SK-N-SH treated with all-trans-retinoic acid at 6 μM for 48 hours (cell line): ENCODE measurements at regions not wholly inside any gene's neighbourhood (a gene's known extent, or its start where the extent isn't known, plus 50 kb on each side); places are given as distances from the start of the nearest gene placed in this dataset.

Source experiments
- ATAC-seq: fragments of 200-7000 bp; cut with Tn5 transposase; 3 replicates; pipeline ENCODE4 v1.9.1; 2020; ENCODE audit warnings: mild to moderate bottlenecking, moderate library complexity
- ARNTL ChIP-seq: fragments of 450-650 bp; formaldehyde crosslinking; IDR thresholded peaks from 2 replicates; pipeline ENCODE4 v1.5.0; 2020; ENCODE audit warnings: low read depth, mild to moderate bottlenecking, moderate library complexity, borderline replicate concordance
- BACH2 ChIP-seq: fragments of 250-450 bp; sonication (Bioruptor Pico); IDR thresholded peaks from 2 replicates; pipeline ENCODE4 v1.9.0; 2021; ENCODE audit warnings: mild to moderate bottlenecking, borderline replicate concordance
- CREB5 ChIP-seq: fragments of 250-450 bp; sonication (Bioruptor Pico); IDR thresholded peaks from 2 replicates; pipeline ENCODE4 v1.5.1; 2020; ENCODE audit warnings: low read depth, mild to moderate bottlenecking, moderate library complexity
- CSDC2 ChIP-seq: fragments of 250-450 bp; sonication (Bioruptor Pico); IDR thresholded peaks from 2 replicates; pipeline ENCODE4 v1.5.0; 2020; ENCODE audit warnings: mild to moderate bottlenecking, moderate library complexity
- CSRNP3 ChIP-seq: fragments of 250-450 bp; sonication (Bioruptor Pico); IDR thresholded peaks from 2 replicates; pipeline ENCODE4 v1.5.1; 2021; ENCODE audit warnings: mild to moderate bottlenecking, moderate library complexity
- ESRRG ChIP-seq: fragments of 250-450 bp; sonication (Bioruptor Pico); IDR thresholded peaks from 2 replicates; pipeline ENCODE4 v1.6.1; 2021; ENCODE audit warnings: mild to moderate bottlenecking
- ISL1 ChIP-seq: fragments of 250-450 bp; sonication (Bioruptor Pico); IDR thresholded peaks from 2 replicates; pipeline ENCODE4 v2.1.2; 2022; ENCODE audit warnings: mild to moderate bottlenecking, moderate library complexity
- OSR1 ChIP-seq: fragments of 250-450 bp; sonication (Bioruptor Pico); IDR thresholded peaks from 2 replicates; pipeline ENCODE4 v1.8.0; 2022; ENCODE audit warnings: moderate library complexity, mild to moderate bottlenecking, inconsistent platforms
- PATZ1 ChIP-seq: fragments of 250-450 bp; sonication (Bioruptor Pico); IDR thresholded peaks from 2 replicates; pipeline ENCODE4 v1.8.0; 2020; ENCODE audit warnings: mild to moderate bottlenecking, moderate library complexity, borderline replicate concordance
- POU6F1 ChIP-seq: fragments of 250-450 bp; sonication (Bioruptor Pico); IDR thresholded peaks from 2 replicates; pipeline ENCODE4 v1.8.0; 2021; ENCODE audit warnings: low read depth, mild to moderate bottlenecking, moderate library complexity, borderline replicate concordance
- PPARA ChIP-seq: fragments of 250-450 bp; sonication (Bioruptor Pico); IDR thresholded peaks from 2 replicates; pipeline ENCODE4 v1.5.0; 2020; ENCODE audit warnings: mild to moderate bottlenecking, borderline replicate concordance
- RARB ChIP-seq: fragments of 250-450 bp; sonication (Bioruptor Pico); IDR thresholded peaks from 2 replicates; pipeline ENCODE4 v1.8.0; 2021; ENCODE audit warnings: mild to moderate bottlenecking, moderate library complexity
- TCF4 ChIP-seq: fragments of 250-450 bp; sonication (Bioruptor Pico); IDR thresholded peaks from 2 replicates; pipeline ENCODE4 v1.8.0; 2021; ENCODE audit warnings: mild to moderate bottlenecking, moderate library complexity, borderline replicate concordance
- TOX ChIP-seq: fragments of 250-450 bp; sonication (Bioruptor Pico); IDR thresholded peaks from 2 replicates; pipeline ENCODE4 v1.8.0; 2021; ENCODE audit warnings: mild to moderate bottlenecking, moderate library complexity, borderline replicate concordance
- TSHZ2 ChIP-seq: fragments of 250-450 bp; sonication (Bioruptor Pico); IDR thresholded peaks from 2 replicates; pipeline ENCODE4 v1.5.0; 2020; ENCODE audit warnings: mild to moderate bottlenecking, moderate library complexity
- ZC3H10 ChIP-seq: fragments of 250-450 bp; sonication (Bioruptor Pico); IDR thresholded peaks from 2 replicates; pipeline ENCODE4 v1.5.1; 2021; ENCODE audit warnings: mild to moderate bottlenecking, moderate library complexity
- ZFP3 ChIP-seq: fragments of 250-450 bp; sonication (Bioruptor Pico); IDR thresholded peaks from 2 replicates; pipeline ENCODE4 v1.5.0; 2020; ENCODE audit warnings: mild to moderate bottlenecking, moderate library complexity
- ZFP30 ChIP-seq: fragments of 450-650 bp; formaldehyde crosslinking; IDR thresholded peaks from 2 replicates; pipeline ENCODE4 v1.5.0; 2022; ENCODE audit warnings: mild to moderate bottlenecking, moderate library complexity
- ZNF565 ChIP-seq: fragments of 450-650 bp; formaldehyde crosslinking; conservative IDR thresholded peaks from 2 replicates; pipeline ENCODE4 v1.5.0; 2020; ENCODE audit warnings: low read depth, mild to moderate bottlenecking, moderate library complexity
- ZNF70 ChIP-seq: fragments of 450-650 bp; formaldehyde crosslinking; IDR thresholded peaks from 2 replicates; pipeline ENCODE4 v1.5.0; 2020; ENCODE audit warnings: mild to moderate bottlenecking, moderate library complexity
- ZNF8 ChIP-seq: fragments of 450-650 bp; formaldehyde crosslinking; IDR thresholded peaks from 2 replicates; pipeline ENCODE4 v1.5.0; 2020; ENCODE audit warnings: mild to moderate bottlenecking, moderate library complexity

GRCh38 chr4:23276076-23276475 is 583.3 kb downstream of the GBA3 start:
- ATAC-seq: no peak
- TF ChIP-seq ZNF70 (CRISPR knock-in tag) (no peak), POU6F1 (no peak), PPARA (CRISPR knock-in tag) (no peak)
- TF ChIP-seq, all 23 proteins: peak for 0

- TF ChIP-seq TSHZ2 (CRISPR knock-in tag) (no peak), ZFP30 (CRISPR knock-in tag) (no peak)
- no peak for ATAC-seq
These were observed 576.8 kb downstream of the GBA3 start for GRCh38 chr4:23269566-23269965.

- no peak for ATAC-seq
- TF ChIP-seq PPARA (CRISPR knock-in tag) (no peak), CSDC2 (no peak), CSRNP3 (CRISPR knock-in tag) (no peak), ZFP30 (CRISPR knock-in tag) (no peak), BACH2 (CRISPR knock-in tag) (no peak), PATZ1 (CRISPR knock-in tag) (no peak), ZNF70 (CRISPR knock-in tag) (no peak), ARNTL (CRISPR knock-in tag) (no peak), RARB (CRISPR knock-in tag) (no peak), ZC3H10 (CRISPR knock-in tag) (no peak), ZNF8 (CRISPR knock-in tag) (no peak), ESRRG (no peak), OSR1 (CRISPR knock-in tag) (no peak), ZNF565 (no peak), TOX (CRISPR knock-in tag) (no peak), CREB5 (CRISPR knock-in tag) (no peak)
These were observed 575.5 kb downstream of the GBA3 start for GRCh38 chr4:23268072-23268771.

GRCh38 chr4:23266401-23266800 is 573.7 kb downstream of the GBA3 start:
- ATAC-seq: no peak
- TF ChIP-seq TCF4: no peak
- TF ChIP-seq CREB5 (CRISPR knock-in tag): no peak
- no peak for TF ChIP-seq TSHZ2 (CRISPR knock-in tag)
- no peak for TF ChIP-seq RARB (CRISPR knock-in tag)
- TF ChIP-seq CSDC2: no peak
- TF ChIP-seq ZFP3: no peak
- no peak for TF ChIP-seq CSRNP3 (CRISPR knock-in tag)
- TF ChIP-seq ZNF8 (CRISPR knock-in tag): no peak
- no peak for TF ChIP-seq ISL1
- TF ChIP-seq ESRRG: no peak
